Stomach (tissue), 4 donors: ENCODE measurements at regions not wholly inside any gene's neighbourhood (a gene's known extent, or its start where the extent isn't known, plus 50 kb on each side); places are given as distances from the start of the nearest gene placed in this dataset.

ENCODE experiments used
- CTCF ChIP-seq, 7 experiments: fragments of 450-650 bp in 4 of 7; fragments of 200-600 bp in 3 of 7; sonication (generic) in 3 of 7; IDR thresholded peaks; one replicate each; pipeline ENCODE4 v1.5.1; 2016 to 2019; ENCODE audit warnings: antibody characterized with exemption in 7 of 7, control low read depth in 2 of 7, mild to moderate bottlenecking in 1 of 7
- POLR2A ChIP-seq, 4 donors: fragments of 450-650 bp; IDR thresholded peaks; one replicate each; pipeline ENCODE4 v1.6.1; 2016; ENCODE audit warnings: antibody characterized with exemption in 4 of 4, control low read depth in 2 of 4, mild to moderate bottlenecking in 1 of 4, moderate library complexity in 1 of 4
- POLR2AphosphoS5 ChIP-seq, 3 donors: sonication (generic); formaldehyde crosslinking; IDR thresholded peaks; one replicate each; pipeline ENCODE4 v1.6.1; 2016; ENCODE audit warnings: antibody characterized with exemption in 3 of 3

- no peak for TF ChIP-seq CTCF (IDR thresholded peaks at IDR 0.05)
- TF ChIP-seq POLR2A (IDR thresholded peaks at IDR 0.05) = no peak
- no peak for TF ChIP-seq POLR2AphosphoS5 (IDR thresholded peaks at IDR 0.05)
These were observed 142.5 kb upstream of the LPAR1 start for GRCh38 chr9:111180811-111181210.
